WERI-Rb-1 (cell line): ENCODE measurements at regions not wholly inside any gene's neighbourhood (a gene's known extent, or its start where the extent isn't known, plus 50 kb on each side); places are given as distances from the start of the nearest gene placed in this dataset.
"Not testable (repeated sequence)": the region's sequence is repeated elsewhere in the genome, so short reads cannot be mapped to it uniquely, and the experiment has no call there.

ENCODE experiments used
- DNase-seq: peaks from one replicate; pipeline ENCODE4 v3.0.0-alpha.2; 2020
- H3K27ac ChIP-seq: fragments of 250-450 bp; sonication (Bioruptor Pico); 2 replicates; pipeline ENCODE4 v1.5.1; 2020; ENCODE audit warnings: mild to moderate bottlenecking, moderate library complexity
- H3K27me3 ChIP-seq: fragments of 250-450 bp; sonication (Bioruptor Pico); 2 replicates; pipeline ENCODE4 v1.5.1; 2021; ENCODE audit warnings: mild to moderate bottlenecking, low read depth, moderate library complexity; ENCODE audit not compliant: insufficient read depth, severe bottlenecking
- H3K36me3 ChIP-seq: fragments of 250-450 bp; sonication (Bioruptor Pico); 2 replicates; pipeline ENCODE4 v1.5.1; 2020; ENCODE audit warnings: mild to moderate bottlenecking, moderate library complexity
- H3K4me3 ChIP-seq: 2 replicates; pipeline ENCODE4 v1.5.1; 2011; ENCODE audit warnings: low read depth, mild to moderate bottlenecking, control low read depth, low read length
- H3K9me3 ChIP-seq: fragments of 250-450 bp; sonication (Bioruptor Pico); 2 replicates; pipeline ENCODE4 v1.5.1; 2021; ENCODE audit warnings: mild to moderate bottlenecking, moderate library complexity; ENCODE audit not compliant: severe bottlenecking
- TF ChIP-seq, protein P1 (sequence below): IDR thresholded peaks from 2 replicates; pipeline ENCODE4 v1.5.1; 2011; ENCODE audit warnings: low read depth, mild to moderate bottlenecking, control low read depth, inconsistent platforms, low read length

DNA sequence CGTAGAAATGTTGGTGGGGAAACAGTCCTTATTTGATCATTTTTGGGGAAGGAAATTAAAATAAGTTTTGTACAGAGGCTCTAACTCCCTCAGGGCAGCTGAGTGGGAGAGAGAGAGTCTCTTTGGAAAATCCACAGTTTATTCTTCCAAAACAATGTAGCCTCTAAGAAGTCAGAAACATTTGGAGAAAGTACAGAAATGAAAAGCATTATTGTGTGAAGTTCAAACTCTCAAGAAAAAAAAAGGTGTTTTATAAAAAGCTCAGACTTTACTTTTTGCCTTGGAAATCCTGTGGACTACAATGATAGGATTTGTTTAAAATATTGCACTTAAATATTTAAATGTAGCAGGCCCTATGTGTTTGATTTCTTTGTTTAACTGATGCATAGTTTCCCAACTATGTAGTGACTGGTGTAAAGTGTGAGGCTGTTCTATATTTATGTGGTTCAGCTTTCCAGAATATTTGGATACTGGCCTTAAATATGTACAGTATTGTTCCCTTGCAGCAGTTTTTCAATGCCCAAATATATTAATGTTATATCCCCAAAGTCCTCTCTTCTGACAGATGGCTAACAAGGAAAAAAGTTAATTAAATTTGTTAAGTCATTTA is 82.0 kb upstream of the OTOGL start:
- no peak overlapping the region for H3K27ac ChIP-seq
- TF ChIP-seq, protein P1, sequence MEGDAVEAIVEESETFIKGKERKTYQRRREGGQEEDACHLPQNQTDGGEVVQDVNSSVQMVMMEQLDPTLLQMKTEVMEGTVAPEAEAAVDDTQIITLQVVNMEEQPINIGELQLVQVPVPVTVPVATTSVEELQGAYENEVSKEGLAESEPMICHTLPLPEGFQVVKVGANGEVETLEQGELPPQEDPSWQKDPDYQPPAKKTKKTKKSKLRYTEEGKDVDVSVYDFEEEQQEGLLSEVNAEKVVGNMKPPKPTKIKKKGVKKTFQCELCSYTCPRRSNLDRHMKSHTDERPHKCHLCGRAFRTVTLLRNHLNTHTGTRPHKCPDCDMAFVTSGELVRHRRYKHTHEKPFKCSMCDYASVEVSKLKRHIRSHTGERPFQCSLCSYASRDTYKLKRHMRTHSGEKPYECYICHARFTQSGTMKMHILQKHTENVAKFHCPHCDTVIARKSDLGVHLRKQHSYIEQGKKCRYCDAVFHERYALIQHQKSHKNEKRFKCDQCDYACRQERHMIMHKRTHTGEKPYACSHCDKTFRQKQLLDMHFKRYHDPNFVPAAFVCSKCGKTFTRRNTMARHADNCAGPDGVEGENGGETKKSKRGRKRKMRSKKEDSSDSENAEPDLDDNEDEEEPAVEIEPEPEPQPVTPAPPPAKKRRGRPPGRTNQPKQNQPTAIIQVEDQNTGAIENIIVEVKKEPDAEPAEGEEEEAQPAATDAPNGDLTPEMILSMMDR: no peak

GRCh38 chr12:80016684-80017083 is 81.8 kb upstream of the PPP1R12A start:
- no peak for DNase-seq
- no peak overlapping the region for H3K4me3 ChIP-seq
- H3K27ac ChIP-seq: no peak overlapping the region
- H3K27me3 ChIP-seq: no peaks in the 10 kb centered on the region
- no peaks in the 10 kb centered on the region for H3K9me3 ChIP-seq
- H3K36me3 ChIP-seq: no peaks in the 10 kb centered on the region
- TF ChIP-seq, protein P1: no peak

More for the DNA sequence above, 82.0 kb upstream of the OTOGL start:
- H3K36me3 ChIP-seq: no peaks in the 10 kb centered on the region
- H3K27me3 ChIP-seq: no peaks in the 10 kb centered on the region
- H3K9me3 ChIP-seq: no peaks in the 10 kb centered on the region
- DNase-seq: no peak
- no peak overlapping the region for H3K4me3 ChIP-seq

- Histone ChIP-seq H3K27me3 (no peaks in the 10 kb centered on the region), H3K27ac (no peak overlapping the region), H3K4me3 (no peak overlapping the region), H3K9me3 (no peaks in the 10 kb centered on the region), H3K36me3 (no peaks in the 10 kb centered on the region)
- no peak for DNase-seq
- TF ChIP-seq, protein P1: no peak
These were observed 80.8 kb upstream of the PPP1R12A start for GRCh38 chr12:80015660-80016059.

DNA sequence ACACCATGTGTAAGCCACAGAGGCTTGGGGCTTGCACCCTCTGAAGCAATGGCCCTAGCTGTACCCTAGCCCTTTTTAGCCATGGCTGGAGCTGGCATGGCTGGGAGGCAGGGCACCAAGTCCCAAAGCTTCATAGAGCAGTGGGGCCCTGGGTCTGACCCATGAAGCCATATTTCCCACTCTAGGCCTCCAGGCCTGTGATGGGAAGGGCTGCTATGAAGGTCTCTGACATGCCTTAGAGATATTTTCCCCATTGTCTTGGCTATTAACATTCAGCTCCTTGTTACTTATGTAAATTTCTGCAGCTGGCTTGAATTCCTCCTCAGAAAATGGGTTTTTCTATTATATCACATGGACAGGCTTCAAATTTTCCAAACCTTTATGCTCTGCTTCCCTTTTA is 68.8 kb upstream of the PPP1R12A start:
- H3K27ac ChIP-seq, DNase-seq, H3K9me3 ChIP-seq, H3K4me3 ChIP-seq, H3K27me3 ChIP-seq, H3K36me3 ChIP-seq: not testable (repeated sequence)

GRCh38 chr12:80001562-80001961 is 66.7 kb upstream of the PPP1R12A start:
- Histone ChIP-seq H3K4me3 (no peak overlapping the region), H3K27ac (no peak overlapping the region), H3K36me3 (no peaks in the 10 kb centered on the region), H3K27me3 (no peaks in the 10 kb centered on the region), H3K9me3 (no peaks in the 10 kb centered on the region)
- DNase-seq: no peak
- TF ChIP-seq, protein P1: no peak

DNA sequence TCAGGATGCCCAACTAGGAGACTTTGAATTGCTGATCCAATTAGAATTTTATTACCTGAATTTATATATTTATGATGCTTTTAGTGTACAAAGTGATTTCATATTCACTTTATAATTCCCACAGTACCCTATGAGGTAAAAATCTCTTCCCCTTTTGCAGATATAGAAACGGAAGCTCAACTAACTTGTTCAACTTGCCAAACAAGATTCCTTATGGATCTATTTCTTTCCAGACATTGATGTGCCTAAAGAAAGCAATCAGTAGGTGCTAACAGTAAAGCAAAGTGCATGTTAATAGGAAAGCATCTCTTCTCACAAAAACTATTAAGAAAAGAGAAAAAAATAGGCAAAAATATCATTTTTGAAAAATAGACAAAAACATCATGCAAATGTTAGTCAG is 65.9 kb upstream of the PPP1R12A start:
- TF ChIP-seq, protein P1: no peak
- no peak for DNase-seq

More for the DNA sequence above, 65.9 kb upstream of the PPP1R12A start:
- H3K36me3 ChIP-seq: no peaks in the 10 kb centered on the region
- no peak overlapping the region for H3K27ac ChIP-seq
- no peak overlapping the region for H3K4me3 ChIP-seq
- no peaks in the 10 kb centered on the region for H3K27me3 ChIP-seq
- H3K9me3 ChIP-seq: no peaks in the 10 kb centered on the region
